Skin epidermis (tissue), 12 donors: ENCODE measurements at regions not wholly inside any gene's neighbourhood (a gene's known extent, or its start where the extent isn't known, plus 50 kb on each side); places are given as distances from the start of the nearest gene placed in this dataset.
A peak's percentile ranks its signal among the peaks of the same experiment; 100 is the strongest.
"Not testable (repeated sequence)": the region's sequence is repeated elsewhere in the genome, so short reads cannot be mapped to it uniquely, and the experiment has no call there.

Source experiments
- H3K27ac ChIP-seq, 21 experiments: fragments of 200-600 bp; sonication (generic) in 11 of 21; one replicate each; pipeline ENCODE4 v1.5.0; 2020; ENCODE audit warnings: mild to moderate bottlenecking in 3 of 21, inconsistent platforms in 2 of 21, moderate library complexity in 2 of 21
- H3K4me3 ChIP-seq, 7 experiments: fragments of 200-600 bp; sonication (generic) in 2 of 7; one replicate each; pipeline ENCODE4 v1.5.0; 2020; ENCODE audit warnings: inconsistent platforms in 2 of 7, mild to moderate bottlenecking in 2 of 7, moderate library complexity in 1 of 7

DNA sequence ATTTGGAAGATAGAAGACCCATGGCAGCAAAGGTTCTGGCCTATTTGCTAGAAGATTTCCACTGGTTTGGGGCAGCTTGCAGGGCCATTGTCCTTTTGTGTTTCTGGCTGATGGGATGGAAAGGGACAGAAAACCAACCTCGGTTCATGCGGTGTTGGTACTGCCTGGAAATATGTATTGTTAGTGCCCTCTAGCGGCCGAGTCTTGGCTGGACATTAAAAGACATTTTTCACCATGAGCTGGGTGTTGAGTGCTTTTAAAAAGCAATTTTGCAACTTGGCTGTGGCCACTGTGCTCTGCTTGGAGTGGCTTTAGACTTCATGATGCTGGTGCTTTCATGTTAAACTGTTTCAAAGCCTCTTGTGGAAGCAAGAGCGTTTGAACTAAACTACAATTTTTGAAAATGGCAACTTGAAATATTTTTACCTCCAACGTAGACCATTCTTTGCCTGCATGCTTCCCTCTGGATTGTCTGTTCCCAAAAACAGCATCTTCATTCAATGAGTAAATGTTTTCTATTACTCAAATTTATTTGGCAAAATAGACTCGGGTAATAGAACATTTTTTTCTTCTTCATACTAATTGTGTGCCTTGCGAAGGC, 102.7 kb upstream of the TBX5 start:
- Histone ChIP-seq H3K27ac (no peak overlapping the region), H3K4me3 (no peak overlapping the region)

DNA sequence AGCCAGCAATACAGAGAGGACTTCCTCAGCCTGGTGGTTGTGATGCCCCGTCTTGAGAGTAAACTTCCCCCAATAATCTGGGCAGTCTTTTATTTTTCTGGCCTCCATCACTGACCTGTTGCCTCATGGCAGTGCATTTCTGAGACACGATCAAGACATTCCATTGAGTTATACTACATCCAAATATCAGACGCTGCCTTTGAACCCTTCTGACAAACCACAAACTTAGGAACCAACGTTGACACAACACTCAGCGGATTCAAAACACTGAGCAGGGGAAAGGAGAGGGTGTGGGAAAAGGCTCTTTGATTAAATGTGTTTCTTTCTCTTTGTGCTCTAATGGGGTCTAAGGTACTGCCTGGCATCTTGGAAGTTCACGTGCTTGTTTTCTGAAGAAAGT, 100.7 kb upstream of the TBX5 start:
- no peak overlapping the region for H3K4me3 ChIP-seq
- no peak overlapping the region for H3K27ac ChIP-seq

DNA sequence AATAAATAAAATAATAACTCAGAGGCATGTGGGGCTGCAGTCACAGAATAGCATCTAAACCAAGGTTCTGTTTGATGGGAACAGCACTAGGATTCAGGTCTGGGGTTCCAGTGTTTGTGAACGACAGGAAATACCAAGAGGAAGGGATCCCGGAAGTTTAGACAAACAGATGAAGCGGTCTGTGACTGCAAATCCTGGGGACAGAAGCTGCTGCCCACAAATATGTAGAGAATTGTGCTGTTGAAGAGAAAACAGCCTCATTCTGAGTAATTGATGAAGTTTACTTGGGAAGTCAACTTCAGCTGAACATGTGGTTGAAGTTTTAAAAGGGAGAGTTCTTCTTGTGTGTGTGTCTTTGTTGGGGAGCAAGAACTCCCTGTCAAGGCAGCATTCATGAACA, 98.4 kb upstream of the TBX5 start:
- Histone ChIP-seq H3K4me3 (no peak overlapping the region), H3K27ac (no peak overlapping the region)

DNA sequence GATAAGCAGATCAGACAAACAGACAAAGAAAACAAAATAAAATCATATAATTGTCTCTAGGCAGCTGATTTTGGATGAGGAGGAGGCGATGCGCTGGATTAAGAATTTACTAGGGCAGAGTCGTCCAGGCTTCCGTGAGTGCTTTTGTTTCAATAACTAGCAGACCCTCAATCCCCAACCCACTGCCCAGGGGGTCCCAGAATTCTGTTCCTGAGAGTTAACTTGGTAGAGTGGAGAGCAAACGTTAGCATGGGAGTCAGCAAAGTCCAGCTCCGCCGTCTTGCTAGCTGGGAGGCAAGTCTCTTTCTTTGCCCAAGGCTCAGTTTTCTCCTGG, 95.5 kb upstream of the TBX5 start:
- no peak overlapping the region for H3K4me3 ChIP-seq
- no peak overlapping the region for H3K27ac ChIP-seq

DNA sequence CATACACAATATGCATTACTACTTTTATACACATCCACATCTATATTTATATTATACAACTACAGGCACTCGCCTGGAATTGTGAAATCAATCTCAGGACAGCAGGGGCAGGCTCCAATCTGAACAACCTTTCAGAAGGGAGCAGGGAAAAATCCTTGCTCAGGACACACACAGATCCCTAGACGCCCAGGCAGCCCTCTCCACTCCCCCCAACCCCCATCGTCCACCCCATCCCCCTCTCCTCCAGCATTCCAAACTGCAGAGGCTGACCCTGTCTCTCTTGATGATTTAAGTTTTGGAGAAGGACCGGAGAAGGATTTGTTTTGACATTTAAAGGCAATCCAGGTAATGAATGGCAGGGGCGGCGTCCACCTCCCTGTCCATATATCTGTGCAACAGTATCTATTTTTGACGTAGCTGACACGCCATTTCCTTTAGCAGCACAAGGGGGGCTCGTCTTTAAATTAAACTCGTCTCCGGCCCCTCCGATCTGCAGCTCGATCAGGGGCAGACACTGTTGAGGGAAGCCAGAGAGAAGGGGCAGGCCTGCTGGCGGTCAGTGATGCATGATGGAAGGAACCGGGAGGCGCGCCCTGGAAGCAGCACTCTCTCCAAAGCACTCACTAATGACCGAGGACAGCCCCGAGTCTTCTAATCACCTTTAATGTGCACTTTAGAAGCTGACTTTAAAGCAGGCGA, 95.0 kb upstream of the TBX5 start:
- no peak overlapping the region for H3K27ac ChIP-seq

DNA sequence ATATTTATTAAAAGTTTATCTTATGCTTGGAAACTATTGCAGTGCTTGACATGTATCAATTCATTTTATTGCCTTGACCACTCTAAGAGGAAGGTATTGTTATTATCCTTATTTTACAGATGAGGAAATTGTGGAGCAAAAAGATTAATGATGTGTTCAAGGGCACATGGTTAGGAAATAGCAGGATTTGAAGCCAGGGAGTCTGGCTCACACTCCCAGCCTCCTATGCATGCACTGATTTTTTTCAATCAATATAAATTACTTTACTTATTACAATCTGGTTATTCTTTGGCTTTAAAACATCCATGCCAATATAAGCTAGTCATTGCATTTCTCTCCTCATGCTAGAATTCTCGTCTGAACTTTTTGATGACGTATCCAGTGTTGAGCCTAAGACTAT, 94.2 kb upstream of the TBX5 start:
- Histone ChIP-seq H3K27ac (no peak overlapping the region), H3K4me3 (no peak overlapping the region)

More for the DNA sequence above, 95.0 kb upstream of the TBX5 start:
- H3K4me3 ChIP-seq, result no peak overlapping the region

DNA sequence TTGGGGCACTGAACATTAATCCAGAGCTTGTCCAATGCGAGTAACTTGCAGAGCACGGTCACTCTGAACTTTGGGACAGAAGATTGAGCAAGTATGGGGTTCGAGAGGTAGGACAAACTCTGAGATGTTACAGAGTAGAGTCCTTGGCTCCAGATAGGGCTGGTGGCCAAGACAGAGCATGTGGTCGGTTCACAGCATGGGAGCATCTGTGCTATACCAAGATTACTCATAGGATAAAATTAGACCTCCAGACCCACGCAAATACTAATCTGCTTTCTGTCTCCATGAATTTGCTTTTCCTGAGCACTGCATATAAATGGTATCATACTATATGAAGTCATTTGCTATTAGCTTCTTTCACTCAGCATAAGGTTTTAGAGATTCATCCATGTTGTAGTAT, 93.4 kb upstream of the TBX5 start:
- H3K4me3 ChIP-seq, result no peak overlapping the region
- no peak overlapping the region for H3K27ac ChIP-seq

DNA sequence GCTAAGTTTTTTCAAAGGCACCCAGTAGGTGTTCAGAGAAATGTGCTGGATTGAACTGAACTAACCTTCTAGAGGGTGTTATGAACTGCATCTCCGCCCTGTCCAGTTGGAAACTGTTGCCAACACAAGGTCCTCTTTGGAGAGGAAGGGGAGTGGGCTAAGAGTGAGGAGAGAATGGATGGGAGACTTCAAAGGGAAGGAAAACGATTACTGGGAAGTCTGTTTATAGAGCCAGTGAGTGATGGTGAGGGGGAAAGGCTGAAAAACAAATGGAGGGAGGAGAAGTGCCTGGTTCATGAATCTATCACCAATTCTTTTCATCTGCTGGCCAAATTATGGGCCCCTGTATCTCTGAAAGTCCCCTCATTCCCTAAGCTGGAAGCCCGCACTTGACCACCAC, 86.0 kb upstream of the TBX5 start:
- no peak overlapping the region for H3K27ac ChIP-seq
- H3K4me3 ChIP-seq, result no peak overlapping the region

DNA sequence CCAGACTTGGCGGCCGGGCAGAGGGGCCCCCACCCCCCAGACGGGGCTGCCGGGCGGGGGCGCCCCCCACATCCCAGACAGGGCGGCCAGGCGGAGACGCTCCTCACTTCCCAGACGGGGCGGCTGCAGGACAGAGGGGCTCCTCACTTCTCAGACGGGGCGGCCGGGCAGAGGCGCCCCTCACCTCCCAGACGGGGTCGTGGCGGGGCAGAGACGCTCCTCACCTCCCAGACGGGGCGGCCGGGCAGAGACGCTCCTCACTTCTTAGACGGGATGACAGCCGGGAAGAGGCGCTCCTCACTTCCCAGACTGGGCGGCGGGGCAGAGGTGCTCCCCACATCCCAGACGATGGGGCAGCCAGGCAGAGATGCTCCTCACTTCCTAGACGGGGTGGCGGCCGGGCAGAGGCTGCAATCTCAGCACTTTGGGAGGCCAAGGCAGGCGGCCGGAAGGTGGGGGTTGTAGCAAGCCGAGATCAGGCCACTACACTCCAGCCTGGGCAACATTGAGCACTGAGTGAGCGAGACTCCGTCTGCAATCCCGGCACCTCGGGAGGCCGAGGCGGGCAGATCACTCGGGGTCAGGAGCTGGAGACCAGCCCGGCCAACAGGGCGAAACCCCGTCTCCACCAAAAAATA, 79.0 kb upstream of the TBX5 start:
- H3K4me3 ChIP-seq, H3K27ac ChIP-seq: not testable (repeated sequence)

DNA sequence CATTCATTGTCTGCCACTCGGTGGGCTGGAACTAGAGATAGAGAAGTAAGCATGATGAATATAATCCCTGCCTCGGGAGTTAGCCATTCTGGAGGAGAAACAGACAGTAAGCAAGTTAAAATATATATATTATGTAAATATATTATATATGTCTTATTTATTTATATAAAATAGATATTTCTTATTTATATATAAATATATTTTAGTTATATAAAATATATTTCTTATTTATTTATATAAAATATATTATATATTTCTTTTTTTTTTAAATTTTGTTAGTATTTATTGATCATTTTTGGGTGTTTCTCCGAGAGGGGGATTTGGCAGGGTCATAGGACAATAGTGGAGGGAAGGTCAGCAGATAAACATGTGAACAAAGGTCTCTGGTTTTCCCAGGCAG, 78.1 kb upstream of the TBX5 start:
- no peak overlapping the region for H3K27ac ChIP-seq
- H3K4me3 ChIP-seq, result no peak overlapping the region

DNA sequence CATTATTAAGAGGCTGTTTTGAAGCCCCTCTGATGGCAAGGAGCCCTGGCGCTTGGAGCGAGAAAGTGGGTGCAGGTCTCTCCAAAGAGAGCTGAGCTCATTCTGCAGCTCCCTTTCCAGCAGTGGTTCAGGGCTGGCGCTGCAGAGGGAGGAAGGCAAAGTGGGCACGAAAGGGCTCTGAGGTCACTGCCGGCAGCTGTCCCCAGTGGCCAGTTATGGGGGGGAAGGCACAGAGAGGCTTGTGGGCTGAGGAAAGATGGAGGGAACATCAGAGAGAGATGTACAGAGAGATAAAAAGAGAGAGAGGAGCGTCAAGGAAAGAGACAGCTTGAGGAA, 75.2 kb upstream of the TBX5 start:
- Histone ChIP-seq H3K4me3 (peak overlapping the region in 1 of 7 experiments; percentile 22), H3K27ac (no peak overlapping the region)

DNA sequence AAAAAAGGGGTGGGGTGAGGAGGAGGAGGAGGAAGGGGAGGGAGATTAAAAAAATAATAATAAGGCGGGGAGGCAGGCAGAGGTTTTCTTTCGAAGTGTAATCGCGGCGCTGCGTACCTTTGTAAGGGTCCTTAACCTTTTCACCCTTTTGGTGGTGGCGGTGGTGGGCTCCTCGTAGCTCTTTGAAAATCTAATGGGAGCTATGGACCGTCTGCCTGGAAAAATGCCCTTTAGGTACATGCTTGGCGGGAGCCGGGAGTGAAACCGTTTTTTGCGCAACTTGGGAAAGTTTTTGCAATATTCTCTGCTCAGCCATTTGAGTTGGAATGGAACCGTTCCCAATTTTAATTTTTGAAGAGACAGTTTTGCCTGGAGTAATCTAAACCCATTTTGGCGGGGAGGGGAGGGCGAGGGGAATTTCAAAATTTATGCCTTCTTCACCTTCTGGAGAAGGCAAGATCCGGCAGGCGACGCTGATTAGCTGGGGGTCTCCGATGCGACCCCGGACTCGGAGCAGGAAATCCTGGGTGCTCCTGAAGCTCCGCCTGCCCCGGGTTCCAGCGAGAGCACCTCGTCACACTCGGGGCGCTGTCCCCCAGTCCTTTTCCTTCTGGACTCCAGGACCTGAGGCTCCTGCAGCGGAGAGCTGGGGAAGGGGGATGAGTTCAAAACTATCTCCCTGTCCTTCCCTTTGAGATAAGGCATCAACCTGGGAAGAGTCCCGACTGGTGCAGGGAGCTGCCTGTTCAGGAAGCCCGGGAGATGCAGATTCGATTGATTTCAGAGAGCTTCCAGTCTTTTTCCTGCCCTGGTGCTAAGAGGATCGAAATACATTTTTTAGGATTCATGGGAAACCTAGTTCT, 74.6 kb upstream of the TBX5 start:
- peak overlapping the region in 1 of 21 experiments; percentile 1 for H3K27ac ChIP-seq
- H3K4me3 ChIP-seq, result peak overlapping the region in 5 of 7 experiments; percentile 6 to 27 (median 22)

DNA sequence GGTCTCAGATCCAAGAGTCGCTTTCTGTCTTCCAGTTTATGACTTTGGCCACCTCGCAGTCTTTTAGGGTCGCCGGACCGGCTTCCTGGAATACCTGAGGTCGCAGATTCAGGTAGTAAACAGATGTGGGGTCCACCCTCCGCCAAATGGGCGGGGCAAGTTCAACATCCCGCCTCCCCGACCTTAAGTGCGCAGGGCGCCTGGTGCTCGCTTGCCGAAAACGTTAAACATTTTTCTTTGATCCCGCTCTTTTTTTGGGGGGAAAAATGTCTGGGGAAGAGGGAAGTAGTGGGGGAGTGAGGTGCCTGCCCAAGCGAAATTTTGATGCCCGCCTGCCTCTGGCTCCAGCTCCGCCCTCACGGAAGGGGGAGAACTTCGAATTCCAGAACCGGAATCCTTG, 73.9 kb upstream of the TBX5 start:
- Histone ChIP-seq H3K27ac (peak overlapping the region in 1 of 21 experiments; percentile 1), H3K4me3 (peak overlapping the region in 5 of 7 experiments; percentile 6 to 27 (median 22))

DNA sequence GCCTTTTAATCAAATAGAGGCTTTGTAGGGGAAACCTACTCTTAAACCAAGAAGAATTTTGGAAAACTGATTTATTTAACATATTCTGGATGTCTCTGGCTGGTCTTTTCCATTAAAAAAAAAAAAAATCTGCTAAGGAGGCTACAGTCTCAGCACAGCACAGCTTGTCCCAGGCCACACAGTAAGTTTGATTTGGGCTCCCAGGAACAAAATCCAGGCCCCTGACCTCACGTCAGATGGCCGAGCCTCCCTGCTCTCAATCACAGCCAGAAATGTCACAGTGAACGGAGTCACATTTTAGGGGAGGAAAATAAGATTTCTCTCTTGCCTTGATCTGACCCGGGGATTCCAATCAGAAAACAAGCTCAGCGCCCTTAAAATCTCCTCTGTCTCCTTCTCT, 72.9 kb upstream of the TBX5 start:
- no peak overlapping the region for H3K4me3 ChIP-seq

DNA sequence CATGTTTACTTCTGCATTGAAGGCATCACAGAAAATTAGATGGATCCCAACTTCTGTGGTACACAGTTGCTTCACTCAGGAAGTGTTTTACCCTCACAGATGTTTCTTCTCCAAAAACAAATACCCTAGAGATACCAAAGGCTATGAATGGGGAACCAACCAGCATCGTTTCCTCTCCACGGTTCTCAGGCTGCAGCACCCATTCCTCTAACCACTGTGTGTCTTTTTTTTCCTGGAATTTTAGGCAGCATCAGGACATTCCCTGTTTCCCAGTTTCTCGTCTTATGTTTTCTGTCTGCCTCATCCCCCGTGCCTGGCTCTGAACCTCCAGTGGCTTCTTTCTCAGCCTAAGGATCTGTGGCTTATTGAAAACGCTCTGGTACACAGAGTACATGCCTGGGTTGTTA, 72.0 kb upstream of the TBX5 start:
- Histone ChIP-seq H3K4me3 (no peak overlapping the region), H3K27ac (no peak overlapping the region)

More for the DNA sequence above, 72.9 kb upstream of the TBX5 start:
- H3K27ac ChIP-seq, result no peak overlapping the region

DNA sequence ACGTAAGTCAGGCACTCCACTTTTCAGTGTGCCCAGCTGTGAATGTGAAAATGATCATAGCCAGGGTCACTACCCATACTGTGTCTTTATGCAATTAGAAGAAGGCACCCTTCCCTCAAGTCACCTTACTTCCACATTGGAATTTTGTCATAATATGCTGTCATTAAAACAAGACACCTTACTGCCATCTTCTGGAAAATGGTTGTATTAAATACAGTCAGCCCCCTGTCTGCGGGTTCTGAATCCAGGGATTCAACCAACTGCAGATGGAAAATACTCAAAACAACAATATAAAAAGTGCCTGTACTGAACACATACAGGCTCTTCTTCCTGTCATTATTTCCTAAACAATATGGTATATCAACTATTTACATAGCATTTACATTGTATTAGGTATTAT, 70.2 kb upstream of the TBX5 start:
- no peak overlapping the region for H3K27ac ChIP-seq
- no peak overlapping the region for H3K4me3 ChIP-seq

DNA sequence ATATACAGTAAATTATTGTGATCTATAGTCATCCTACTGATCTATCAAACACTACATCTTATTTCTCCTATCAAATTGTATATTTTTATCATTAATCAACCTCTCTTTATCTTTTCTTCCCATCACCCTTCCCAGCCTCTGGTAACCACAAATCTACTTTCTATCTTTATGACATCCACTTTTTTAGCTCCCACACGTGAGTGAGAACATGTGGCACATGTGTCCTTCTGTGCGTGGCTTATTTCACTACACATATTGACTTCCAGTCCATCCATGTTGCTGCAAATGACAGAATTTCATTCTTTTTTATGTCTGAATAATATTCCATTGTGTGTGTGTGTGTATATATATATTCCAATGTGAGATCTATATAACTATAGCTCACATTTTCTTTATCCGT, 67.8 kb upstream of the TBX5 start:
- H3K27ac ChIP-seq, result no peak overlapping the region
- no peak overlapping the region for H3K4me3 ChIP-seq

DNA sequence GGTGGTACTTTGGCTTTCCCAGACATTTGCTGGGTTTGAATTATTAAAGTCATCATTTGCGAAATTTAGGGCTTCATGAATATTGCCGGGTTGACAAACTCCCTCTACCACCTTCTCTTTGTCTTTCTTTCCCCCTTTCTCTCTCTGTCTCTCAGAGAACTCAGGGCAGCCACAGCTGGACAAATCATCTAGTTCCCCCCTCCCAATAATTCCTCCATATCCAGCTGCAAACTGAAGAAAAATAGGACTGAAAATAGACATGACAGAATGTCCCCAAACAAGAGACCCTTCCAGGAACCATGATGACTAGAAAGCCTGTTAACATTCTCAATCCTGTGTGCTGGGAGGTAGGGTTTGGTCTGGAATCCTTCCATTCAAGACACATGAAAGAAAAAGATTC, 67.1 kb upstream of the TBX5 start:
- Histone ChIP-seq H3K27ac (no peak overlapping the region), H3K4me3 (no peak overlapping the region)

DNA sequence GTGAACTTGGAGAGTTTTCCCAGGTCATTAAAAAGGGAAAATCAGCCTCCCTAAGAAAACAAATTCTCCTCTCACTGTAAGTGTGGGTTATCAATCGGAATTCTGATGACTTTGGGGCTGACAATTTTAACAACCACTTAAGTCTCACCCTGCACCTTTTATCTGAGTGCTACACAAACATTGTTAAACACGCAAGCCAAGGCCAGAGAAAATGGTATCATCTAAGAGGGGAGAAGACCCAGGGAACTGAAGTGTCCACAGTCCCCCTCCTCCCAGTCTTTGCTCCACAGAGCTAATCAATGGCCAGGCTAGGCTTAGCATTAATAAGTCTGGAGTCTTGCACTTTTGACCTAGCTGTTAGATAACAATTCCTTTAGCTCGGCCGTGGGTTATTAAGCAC, 51.7 kb upstream of the TBX5 start:
- Histone ChIP-seq H3K4me3 (no peak overlapping the region), H3K27ac (no peak overlapping the region)
